GM12878 (cell line): ENCODE measurements at regions not wholly inside any gene's neighbourhood (a gene's known extent, or its start where the extent isn't known, plus 50 kb on each side); places are given as distances from the start of the nearest gene placed in this dataset.

Experiments
- ATAC-seq: fragments of 200-7000 bp; cut with Tn5 transposase; 3 replicates; pipeline ENCODE4 v1.9.1; 2020; ENCODE audit warnings: mild to moderate bottlenecking, moderate library complexity
- BruUV-seq: library from RNA; stranded (reverse); fragments of 400-500 nt; replicated peaks from 2 replicates; lab custom pipeline; 2021; lab: Mats Ljungman, UMichigan
- CTCF ChIA-PET: fragments of 300-600 bp; sonication (Branson Sonifier 250); formaldehyde crosslinking; extraction: SDS; loops from one replicate; lab custom pipeline; 2021; ENCODE audit warnings: inconsistent platforms; lab: Yijun Ruan, JAX
- POLR2A ChIA-PET: fragments of 350-600 bp; formaldehyde crosslinking; extraction: SDS; loops from one replicate; lab custom pipeline; 2021; ENCODE audit warnings: inconsistent platforms; lab: Charles Lee
- RAD21 ChIA-PET: fragments of 300-600 bp; sonication (Branson Sonifier 250); formaldehyde crosslinking; loops from one replicate; lab custom pipeline; 2023; ENCODE audit warnings: antibody characterized with exemption; ENCODE audit not compliant: unreplicated experiment; lab: Charles Lee
- SMC1A ChIA-PET: fragments of 300-600 bp; sonication (Branson Sonifier 250); formaldehyde crosslinking; loops from one replicate; lab custom pipeline; 2023; ENCODE audit not compliant: unreplicated experiment, uncharacterized antibody; lab: Charles Lee
- DNase-seq: peaks from one replicate; pipeline ENCODE4 v3.0.0-alpha.2; 2011; ENCODE audit warnings: low read depth, low spot score
- FAIRE-seq: peaks from 3 replicates; lab custom pipeline; 2011; peaks lifted over from hg19 to GRCh38; lab: Jason Lieb, UNC
- H2AFZ ChIP-seq: 2 replicates; pipeline ENCODE4 v1.6.0; 2011; ENCODE audit warnings: low read depth, low read length, control low read depth; ENCODE audit not compliant: control insufficient read depth
- H3K27ac ChIP-seq: 2 replicates; pipeline ENCODE4 v1.5.1; 2011; ENCODE audit warnings: control low read depth; ENCODE audit not compliant: control insufficient read depth, insufficient read depth
- H3K27me3 ChIP-seq, 2 experiments: replicated peaks in 1 of 2; 2 replicates each; pipeline versions ENCODE4 v1.6.0 to v1.6.1; 2011; ENCODE audit warnings: low read length in 1 of 2; ENCODE audit not compliant: control insufficient read depth in 2 of 2, insufficient read depth in 2 of 2
- H3K36me3 ChIP-seq, 2 experiments: 2 replicates each; pipeline ENCODE4 v1.5.1; 2011; ENCODE audit warnings: low read length in 1 of 2; ENCODE audit not compliant: control insufficient read depth in 2 of 2, insufficient read depth in 2 of 2
- H3K4me1 ChIP-seq: 2 replicates; pipeline ENCODE4 v1.6.1; 2011; ENCODE audit warnings: mild to moderate bottlenecking, low read length, moderate library complexity, mixed read lengths; ENCODE audit not compliant: control insufficient read depth, insufficient read depth
- H3K4me2 ChIP-seq: 2 replicates; pipeline ENCODE4 v1.6.0; 2011; ENCODE audit warnings: control low read depth; ENCODE audit not compliant: control insufficient read depth, insufficient read depth
- H3K4me3 ChIP-seq: fragments of 200-600 bp; sonication (generic); 2 replicates; pipeline ENCODE4 v1.5.1; 2016
- H3K79me2 ChIP-seq: 2 replicates; pipeline ENCODE4 v1.6.0; 2011; ENCODE audit warnings: low read length; ENCODE audit not compliant: control insufficient read depth, insufficient read depth
- H3K9ac ChIP-seq: 2 replicates; pipeline ENCODE4 v1.8.0; 2011; ENCODE audit warnings: low read length, control low read depth, mixed read lengths; ENCODE audit not compliant: control insufficient read depth, insufficient read depth
- H3K9me3 ChIP-seq: replicated peaks from 3 replicates; pipeline ENCODE4 v1.5.1; 2011; ENCODE audit warnings: mild to moderate bottlenecking, low read length; ENCODE audit not compliant: control insufficient read depth, insufficient read depth
- H4K20me1 ChIP-seq: 2 replicates; pipeline ENCODE4 v1.6.0; 2011; ENCODE audit not compliant: control insufficient read depth, insufficient read depth
- CHD4 ChIP-seq: fragments of 200-600 bp; sonication (generic); IDR thresholded peaks from 2 replicates; pipeline ENCODE4 v1.6.1; 2016; ENCODE audit warnings: mild to moderate bottlenecking
- GATAD2B ChIP-seq: fragments of 450-650 bp; conservative IDR thresholded peaks from 2 replicates; pipeline ENCODE4 v1.6.1; 2017; ENCODE audit warnings: low read depth, mild to moderate bottlenecking, moderate library complexity
- WRNIP1 ChIP-seq: IDR thresholded peaks from 2 replicates; pipeline ENCODE4 v1.6.1; 2011; ENCODE audit warnings: low read depth, low read length, improper control_type of control experiment, borderline replicate concordance
- ZNF217 ChIP-seq: fragments of 450-650 bp; IDR thresholded peaks from 2 replicates; pipeline ENCODE4 v1.6.1; 2017; ENCODE audit warnings: antibody characterized with exemption, mild to moderate bottlenecking
- WGBS: methylation state at CpG from one replicate; pipeline ENCODE4 v1.1.6; 2016; ENCODE audit warnings: low lambda C conversion rate; ENCODE audit not compliant: insufficient replicate concordance, insufficient coverage; ENCODE audit errors: missing lambda C conversion rate; 5-methylcytosine and 5-hydroxymethylcytosine counted together
- in situ Hi-C: fragments of 300-500 bp; cut with MboI; formaldehyde crosslinking; loops from 9 replicates; pipeline ENCODE4 v1.14.3; 2018; ENCODE audit warnings: mixed read lengths
- intact Hi-C: fragments of 100-400 bp; cut with micrococcal nuclease; formaldehyde crosslinking; loops from one replicate; pipeline ENCODE4 v1.14.2; 2022; ENCODE audit not compliant: unreplicated experiment
- TF ChIP-seq, protein P1 (sequence below): IDR thresholded peaks from 2 replicates; pipeline ENCODE4 v1.6.1; 2012; ENCODE audit warnings: low read depth, low read length, improper control_type of control experiment
- TF ChIP-seq, protein P2 (sequence below): fragments of 450-650 bp; IDR thresholded peaks from 2 replicates; pipeline ENCODE4 v1.6.1; 2017; ENCODE audit warnings: mild to moderate bottlenecking, moderate library complexity
- TF ChIP-seq, protein P3 (sequence below): fragments of 450-650 bp; IDR thresholded peaks from 2 replicates; pipeline ENCODE4 v1.6.1; 2017; ENCODE audit warnings: mild to moderate bottlenecking, moderate library complexity
- TF ChIP-seq, protein P4 (sequence below): fragments of 450-650 bp; formaldehyde crosslinking; IDR thresholded peaks from 2 replicates; pipeline ENCODE4 v1.5.0; 2022; ENCODE audit warnings: mild to moderate bottlenecking, missing genetic modification characterization

DNA sequence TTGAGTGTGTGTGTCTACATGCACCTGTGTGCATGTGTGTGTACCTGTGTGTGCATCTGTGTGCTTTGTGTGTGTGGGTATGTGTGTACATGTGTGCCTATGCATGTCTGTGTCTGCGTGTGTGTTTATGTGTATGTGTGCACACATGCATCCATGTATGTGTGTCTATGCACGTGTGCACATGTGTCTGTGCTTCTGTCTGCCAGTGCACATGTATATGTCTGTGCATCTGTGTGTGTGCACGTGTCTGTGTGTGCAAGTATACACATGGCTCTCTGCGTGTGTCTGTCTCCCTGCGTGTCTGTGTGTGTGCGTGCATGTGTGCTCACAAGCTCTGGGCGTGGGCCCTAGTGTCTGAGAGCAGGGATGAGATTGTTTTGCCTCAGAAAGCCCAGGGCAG lies 85.3 kb upstream of the SEC14L1 start (continued):
- TF ChIP-seq, protein P1, sequence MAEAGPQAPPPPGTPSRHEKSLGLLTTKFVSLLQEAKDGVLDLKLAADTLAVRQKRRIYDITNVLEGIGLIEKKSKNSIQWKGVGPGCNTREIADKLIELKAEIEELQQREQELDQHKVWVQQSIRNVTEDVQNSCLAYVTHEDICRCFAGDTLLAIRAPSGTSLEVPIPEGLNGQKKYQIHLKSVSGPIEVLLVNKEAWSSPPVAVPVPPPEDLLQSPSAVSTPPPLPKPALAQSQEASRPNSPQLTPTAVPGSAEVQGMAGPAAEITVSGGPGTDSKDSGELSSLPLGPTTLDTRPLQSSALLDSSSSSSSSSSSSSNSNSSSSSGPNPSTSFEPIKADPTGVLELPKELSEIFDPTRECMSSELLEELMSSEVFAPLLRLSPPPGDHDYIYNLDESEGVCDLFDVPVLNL, result no peak
- TF ChIP-seq GATAD2B, result no peak
- TF ChIP-seq, all 136 proteins: peak for 0

DNA sequence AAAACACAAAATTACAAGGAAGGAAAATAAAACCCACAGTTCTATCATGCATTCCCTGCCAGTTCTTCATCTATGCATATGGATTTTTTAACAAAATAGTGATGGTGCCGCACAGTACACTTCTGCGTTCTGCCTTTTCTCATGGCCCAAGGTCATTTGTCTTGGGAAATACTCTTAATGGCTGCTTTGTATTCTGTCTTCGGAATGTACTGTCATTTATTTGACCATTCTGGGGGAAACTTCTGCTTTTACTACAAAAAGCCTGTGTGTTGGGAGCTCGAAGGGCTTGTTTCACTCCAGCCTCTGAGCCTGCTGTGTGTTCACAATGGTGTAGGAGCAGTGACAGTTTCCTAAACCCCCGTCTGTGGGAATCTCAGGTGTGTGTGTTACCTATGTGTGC lies 82.8 kb upstream of the SEC14L1 start:
- ChIA-PET CTCF (interaction anchor here (1.0 to 3.0 kb wide), 4 partner anchors 8 to 190 kb away, joined by 3 to 22 read pairs (median 20); partner anchors contain the start of gene MGAT5B), SMC1A (interaction anchor here (2.1 kb wide), 1 partner anchor 241 kb away, joined by 7 read pairs; no protein-coding TSS in a partner anchor), POLR2A (no interaction called here), RAD21 (no interaction called here)
- Histone ChIP-seq H3K27me3 (no peaks in the 10 kb centered on the region; a peak in 2 of 4 replicates), H3K36me3 (no peaks in the 10 kb centered on the region), H3K4me1 (no peaks in the 10 kb centered on the region), H4K20me1 (no peaks in the 10 kb centered on the region), H2AFZ (no peak overlapping the region), H3K4me3 (no peak overlapping the region), H3K9ac (no peak overlapping the region), H3K27ac (no peak overlapping the region), H3K9me3 (no peaks in the 10 kb centered on the region), H3K79me2 (no peaks in the 10 kb centered on the region), H3K4me2 (no peak overlapping the region)
- intact Hi-C loops (no loop called here), in situ Hi-C loops (no loop called here)
- BruUV-seq, result no TSS peak
- DNase-seq (no peak), FAIRE-seq (no peak), ATAC-seq (no peak)
- WGBS, result 19% methylated on average over 5 of the region's 5 CpGs
- no peak for TF ChIP-seq ZNF217
- TF ChIP-seq, protein P2, sequence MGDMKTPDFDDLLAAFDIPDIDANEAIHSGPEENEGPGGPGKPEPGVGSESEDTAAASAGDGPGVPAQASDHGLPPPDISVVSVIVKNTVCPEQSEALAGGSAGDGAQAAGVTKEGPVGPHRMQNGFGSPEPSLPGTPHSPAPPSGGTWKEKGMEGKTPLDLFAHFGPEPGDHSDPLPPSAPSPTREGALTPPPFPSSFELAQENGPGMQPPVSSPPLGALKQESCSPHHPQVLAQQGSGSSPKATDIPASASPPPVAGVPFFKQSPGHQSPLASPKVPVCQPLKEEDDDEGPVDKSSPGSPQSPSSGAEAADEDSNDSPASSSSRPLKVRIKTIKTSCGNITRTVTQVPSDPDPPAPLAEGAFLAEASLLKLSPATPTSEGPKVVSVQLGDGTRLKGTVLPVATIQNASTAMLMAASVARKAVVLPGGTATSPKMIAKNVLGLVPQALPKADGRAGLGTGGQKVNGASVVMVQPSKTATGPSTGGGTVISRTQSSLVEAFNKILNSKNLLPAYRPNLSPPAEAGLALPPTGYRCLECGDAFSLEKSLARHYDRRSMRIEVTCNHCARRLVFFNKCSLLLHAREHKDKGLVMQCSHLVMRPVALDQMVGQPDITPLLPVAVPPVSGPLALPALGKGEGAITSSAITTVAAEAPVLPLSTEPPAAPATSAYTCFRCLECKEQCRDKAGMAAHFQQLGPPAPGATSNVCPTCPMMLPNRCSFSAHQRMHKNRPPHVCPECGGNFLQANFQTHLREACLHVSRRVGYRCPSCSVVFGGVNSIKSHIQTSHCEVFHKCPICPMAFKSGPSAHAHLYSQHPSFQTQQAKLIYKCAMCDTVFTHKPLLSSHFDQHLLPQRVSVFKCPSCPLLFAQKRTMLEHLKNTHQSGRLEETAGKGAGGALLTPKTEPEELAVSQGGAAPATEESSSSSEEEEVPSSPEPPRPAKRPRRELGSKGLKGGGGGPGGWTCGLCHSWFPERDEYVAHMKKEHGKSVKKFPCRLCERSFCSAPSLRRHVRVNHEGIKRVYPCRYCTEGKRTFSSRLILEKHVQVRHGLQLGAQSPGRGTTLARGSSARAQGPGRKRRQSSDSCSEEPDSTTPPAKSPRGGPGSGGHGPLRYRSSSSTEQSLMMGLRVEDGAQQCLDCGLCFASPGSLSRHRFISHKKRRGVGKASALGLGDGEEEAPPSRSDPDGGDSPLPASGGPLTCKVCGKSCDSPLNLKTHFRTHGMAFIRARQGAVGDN, result no peak
- TF ChIP-seq WRNIP1, result no peak
- TF ChIP-seq, protein P3, sequence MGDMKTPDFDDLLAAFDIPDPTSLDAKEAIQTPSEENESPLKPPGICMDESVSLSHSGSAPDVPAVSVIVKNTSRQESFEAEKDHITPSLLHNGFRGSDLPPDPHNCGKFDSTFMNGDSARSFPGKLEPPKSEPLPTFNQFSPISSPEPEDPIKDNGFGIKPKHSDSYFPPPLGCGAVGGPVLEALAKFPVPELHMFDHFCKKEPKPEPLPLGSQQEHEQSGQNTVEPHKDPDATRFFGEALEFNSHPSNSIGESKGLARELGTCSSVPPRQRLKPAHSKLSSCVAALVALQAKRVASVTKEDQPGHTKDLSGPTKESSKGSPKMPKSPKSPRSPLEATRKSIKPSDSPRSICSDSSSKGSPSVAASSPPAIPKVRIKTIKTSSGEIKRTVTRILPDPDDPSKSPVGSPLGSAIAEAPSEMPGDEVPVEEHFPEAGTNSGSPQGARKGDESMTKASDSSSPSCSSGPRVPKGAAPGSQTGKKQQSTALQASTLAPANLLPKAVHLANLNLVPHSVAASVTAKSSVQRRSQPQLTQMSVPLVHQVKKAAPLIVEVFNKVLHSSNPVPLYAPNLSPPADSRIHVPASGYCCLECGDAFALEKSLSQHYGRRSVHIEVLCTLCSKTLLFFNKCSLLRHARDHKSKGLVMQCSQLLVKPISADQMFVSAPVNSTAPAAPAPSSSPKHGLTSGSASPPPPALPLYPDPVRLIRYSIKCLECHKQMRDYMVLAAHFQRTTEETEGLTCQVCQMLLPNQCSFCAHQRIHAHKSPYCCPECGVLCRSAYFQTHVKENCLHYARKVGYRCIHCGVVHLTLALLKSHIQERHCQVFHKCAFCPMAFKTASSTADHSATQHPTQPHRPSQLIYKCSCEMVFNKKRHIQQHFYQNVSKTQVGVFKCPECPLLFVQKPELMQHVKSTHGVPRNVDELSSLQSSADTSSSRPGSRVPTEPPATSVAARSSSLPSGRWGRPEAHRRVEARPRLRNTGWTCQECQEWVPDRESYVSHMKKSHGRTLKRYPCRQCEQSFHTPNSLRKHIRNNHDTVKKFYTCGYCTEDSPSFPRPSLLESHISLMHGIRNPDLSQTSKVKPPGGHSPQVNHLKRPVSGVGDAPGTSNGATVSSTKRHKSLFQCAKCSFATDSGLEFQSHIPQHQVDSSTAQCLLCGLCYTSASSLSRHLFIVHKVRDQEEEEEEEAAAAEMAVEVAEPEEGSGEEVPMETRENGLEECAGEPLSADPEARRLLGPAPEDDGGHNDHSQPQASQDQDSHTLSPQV, result no peak
- TF ChIP-seq, protein P4, sequence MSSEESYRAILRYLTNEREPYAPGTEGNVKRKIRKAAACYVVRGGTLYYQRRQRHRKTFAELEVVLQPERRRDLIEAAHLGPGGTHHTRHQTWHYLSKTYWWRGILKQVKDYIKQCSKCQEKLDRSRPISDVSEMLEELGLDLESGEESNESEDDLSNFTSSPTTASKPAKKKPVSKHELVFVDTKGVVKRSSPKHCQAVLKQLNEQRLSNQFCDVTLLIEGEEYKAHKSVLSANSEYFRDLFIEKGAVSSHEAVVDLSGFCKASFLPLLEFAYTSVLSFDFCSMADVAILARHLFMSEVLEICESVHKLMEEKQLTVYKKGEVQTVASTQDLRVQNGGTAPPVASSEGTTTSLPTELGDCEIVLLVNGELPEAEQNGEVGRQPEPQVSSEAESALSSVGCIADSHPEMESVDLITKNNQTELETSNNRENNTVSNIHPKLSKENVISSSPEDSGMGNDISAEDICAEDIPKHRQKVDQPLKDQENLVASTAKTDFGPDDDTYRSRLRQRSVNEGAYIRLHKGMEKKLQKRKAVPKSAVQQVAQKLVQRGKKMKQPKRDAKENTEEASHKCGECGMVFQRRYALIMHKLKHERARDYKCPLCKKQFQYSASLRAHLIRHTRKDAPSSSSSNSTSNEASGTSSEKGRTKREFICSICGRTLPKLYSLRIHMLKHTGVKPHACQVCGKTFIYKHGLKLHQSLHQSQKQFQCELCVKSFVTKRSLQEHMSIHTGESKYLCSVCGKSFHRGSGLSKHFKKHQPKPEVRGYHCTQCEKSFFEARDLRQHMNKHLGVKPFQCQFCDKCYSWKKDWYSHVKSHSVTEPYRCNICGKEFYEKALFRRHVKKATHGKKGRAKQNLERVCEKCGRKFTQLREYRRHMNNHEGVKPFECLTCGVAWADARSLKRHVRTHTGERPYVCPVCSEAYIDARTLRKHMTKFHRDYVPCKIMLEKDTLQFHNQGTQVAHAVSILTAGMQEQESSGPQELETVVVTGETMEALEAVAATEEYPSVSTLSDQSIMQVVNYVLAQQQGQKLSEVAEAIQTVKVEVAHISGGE, result no peak
- TF ChIP-seq CHD4, result no peak
